Psoas muscle (tissue), 7 donors: ENCODE measurements at regions not wholly inside any gene's neighbourhood (a gene's known extent, or its start where the extent isn't known, plus 50 kb on each side); places are given as distances from the start of the nearest gene placed in this dataset.

Experiments used
- ATAC-seq, 4 donors: fragments of 200-7000 bp; cut with Tn5 transposase; one replicate each; pipeline ENCODE4 v1.9.1; 2020; ENCODE audit warnings: moderate library complexity in 3 of 4, mild to moderate bottlenecking in 2 of 4
- DNase-seq, 2 donors: peaks; one replicate each; pipeline ENCODE4 v3.0.0-alpha.2; 2020
- H3K27ac ChIP-seq: fragments of 200-600 bp; one replicate; pipeline ENCODE4 v1.8.0; 2022
- H3K27me3 ChIP-seq, 3 donors: fragments of 200-600 bp in 1 of 3; one replicate each; pipeline versions ENCODE4 v1.6.1 to v1.8.0; 2013 to 2022; ENCODE audit warnings: low read length in 2 of 3, mild to moderate bottlenecking in 2 of 3, moderate library complexity in 1 of 3; ENCODE audit not compliant: insufficient read depth in 3 of 3
- H3K36me3 ChIP-seq, 2 donors: fragments of 200-600 bp in 1 of 2; one replicate each; pipeline versions ENCODE4 v1.6.1 to v1.8.0; 2013 to 2022; ENCODE audit warnings: low read depth in 1 of 2, mild to moderate bottlenecking in 1 of 2, moderate library complexity in 1 of 2; ENCODE audit not compliant: insufficient read depth in 1 of 2
- H3K4me1 ChIP-seq: fragments of 200-600 bp; one replicate; pipeline ENCODE4 v1.8.0; 2022
- H3K4me3 ChIP-seq: fragments of 200-600 bp; one replicate; pipeline ENCODE4 v1.8.0; 2022; ENCODE audit warnings: mild to moderate bottlenecking
- H3K9me3 ChIP-seq: fragments of 200-600 bp; one replicate; pipeline ENCODE4 v1.8.0; 2022
- CTCF ChIP-seq: fragments of 200-600 bp; IDR thresholded peaks from one replicate; pipeline ENCODE4 v1.8.0; 2022; ENCODE audit warnings: antibody characterized with exemption
- WGBS, 3 donors: extraction: QIAGEN DNeasy Blood & Tissue Kit; methylation state at CpG; one replicate each; pipeline versions ENCODE4 v1.1.6 to v1.1.7; 2013; 5-methylcytosine and 5-hydroxymethylcytosine counted together
- intact Hi-C, 2 donors: fragments of 100-400 bp; cut with DNase I; formaldehyde crosslinking; loops; one replicate each; pipeline versions ENCODE4 v1.11.0 to v1.14.2; 2022
- donor health status: healthy with polysubstance abuse.
- donor health status: DM: no; HTN: no; CAD: no; lungs with moderate emphysema.
- donor health status: Bipolar disorder and iron deficiency.
- donor health status: healthy.
- donor health status: DM: yes; HTN: yes; CAD: no.
- donor health status: DM: no; HTN: no; CAD: no.
- donor health status: DM: yes; HTN: yes; CAD: no.

GRCh38 chr7:123260428-123260960 is 60.7 kb upstream of the SLC13A1 start:
- intact Hi-C loops: no loop called here
- H3K27ac ChIP-seq: no peak overlapping the region
- no peak for DNase-seq
- H3K36me3 ChIP-seq: no peaks in the 10 kb centered on the region
- no peaks in the 10 kb centered on the region for H3K9me3 ChIP-seq
- H3K4me3 ChIP-seq: no peak overlapping the region
- no peaks in the 10 kb centered on the region for H3K4me1 ChIP-seq
- H3K27me3 ChIP-seq: no peaks in the 10 kb centered on the region
- no peak for TF ChIP-seq CTCF
- ATAC-seq: no peak
- 59 to 85% (median 63%) methylated on average over 1 of the region's 1 CpG for WGBS, 3 donors

GRCh38 chr7:123259759-123260158 is 60.0 kb upstream of the SLC13A1 start:
- intact Hi-C loops: no loop called here
- H3K4me3 ChIP-seq: no peak overlapping the region
- no peak for ATAC-seq
- H3K27ac ChIP-seq: no peak overlapping the region
- no peaks in the 10 kb centered on the region for H3K36me3 ChIP-seq
- H3K27me3 ChIP-seq: no peaks in the 10 kb centered on the region
- no peak for TF ChIP-seq CTCF
- DNase-seq: no peak
- H3K4me1 ChIP-seq: no peaks in the 10 kb centered on the region
- no peaks in the 10 kb centered on the region for H3K9me3 ChIP-seq
- WGBS, 3 donors: 58 to 64% (median 63%) methylated on average over 2 of the region's 2 CpGs
